ENCODE measurements at regions not wholly inside any gene's neighbourhood (a gene's known extent, or its start where the extent isn't known, plus 50 kb on each side); places are given as distances from the start of the nearest gene placed in this dataset.

DNA sequence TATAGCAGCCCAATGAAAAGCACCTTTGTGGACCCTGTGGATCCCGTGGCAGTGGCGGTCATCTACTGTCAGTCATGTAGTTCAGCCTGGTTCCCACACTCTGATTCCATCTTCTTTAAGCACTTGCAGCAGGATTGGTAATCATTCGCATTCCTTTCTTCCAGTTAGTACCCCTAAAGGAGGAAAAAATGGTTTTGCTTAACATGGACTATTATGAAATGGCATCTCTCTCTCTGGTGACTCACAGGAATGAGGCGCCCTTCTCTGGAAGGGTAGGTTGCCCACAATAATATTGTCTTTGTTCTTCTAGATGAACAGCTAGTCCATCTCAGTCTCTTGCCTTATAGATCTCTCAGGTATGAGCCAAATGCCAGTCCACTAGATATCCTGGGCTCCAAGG lies 127.9 kb upstream of the MROH9 start:
- ChIA-PET CTCF (interaction anchor here (0.5 kb wide), 1 partner anchor 10 kb away, joined by 5 read pairs; no protein-coding TSS in a partner anchor), POLR2A (ENCODE audit: unreplicated experiment) (no interaction called here)
- DNase-seq (peak; percentile 84), ATAC-seq (ENCODE audit: low read depth) (peak; percentile 64)
- H2BK120ac ChIP-seq (ENCODE audit: low read depth, low read length): no peak overlapping the region
- no peak overlapping the region for H3K56ac ChIP-seq (ENCODE audit: extremely low read depth, insufficient read depth, low read length)
- dilution Hi-C loops (cut with HindIII; ENCODE audit: low sequenced_read_pairs, unreplicated experiment): no loop called here
- H3K4me3 ChIP-seq (ENCODE audit: insufficient read depth, low read depth, low read length): no peak overlapping the region
- H3K27me3 ChIP-seq (ENCODE audit: control insufficient read depth, insufficient read depth, low read length): no peaks in the 10 kb centered on the region
- H3K36me3 ChIP-seq (ENCODE audit: control insufficient read depth, insufficient read depth, low read length): no peaks in the 10 kb centered on the region
- peak overlapping the region; percentile 62; the same call in 1 of the 2 replicates for H3K27ac ChIP-seq (ENCODE audit: insufficient read depth, low read length)
- 0 out of 2 replicates have a peak overlapping the region, but pooled peaks have one; percentile 4 for H3K4ac ChIP-seq (ENCODE audit: low read depth, low read length)
- no peak overlapping the region for H2BK5ac ChIP-seq (ENCODE audit: low read depth, low read length, poor library complexity, severe bottlenecking)
- H3K4me1 ChIP-seq (ENCODE audit: control insufficient read depth, insufficient read depth, low read length): peaks cover 11% of the 10 kb centered on the region
- no peak overlapping the region for H3K14ac ChIP-seq (replicated peaks; ENCODE audit: low read depth, low read length)
- in situ Hi-C loops (cut with MboI; ENCODE audit: low sequenced_read_pairs): no loop called here
- no peak overlapping the region for H2BK15ac ChIP-seq (ENCODE audit: low read depth, low read length)
- no peak overlapping the region for H4K5ac ChIP-seq (ENCODE audit: low read depth, low read length)
- no CpG with 5 or more reads among the region's 4 CpGs for WGBS, 2 experiments (ENCODE audit: extremely low coverage in 2 of 2, insufficient read length in 1 of 2)
- H2AK5ac ChIP-seq (ENCODE audit: low read depth, low read length): no peak overlapping the region
- H2AFZ ChIP-seq (replicated peaks; ENCODE audit: low read length, poor library complexity): no peak overlapping the region
- H2BK20ac ChIP-seq (ENCODE audit: low read depth, low read length): peak overlapping the region; percentile 48; the same call in 1 of the 2 replicates
- H3K79me1 ChIP-seq (ENCODE audit: low read depth in 1 of 2, low read length in 2 of 2): no peaks in the 10 kb centered on the region
- intact Hi-C loops (cut with micrococcal nuclease): no loop called here
- TF ChIP-seq CEBPB (IDR thresholded peaks at IDR 0.05; ENCODE audit: low read depth, low read length) (peak; percentile 67), MXI1 (IDR thresholded peaks at IDR 0.05; ENCODE audit: borderline replicate concordance, low read depth, low read length) (no peak), NFE2L2 (IDR thresholded peaks at IDR 0.05; ENCODE audit: low read depth, low read length) (no peak), RFX5 (IDR thresholded peaks at IDR 0.05; ENCODE audit: low read depth, low read length) (no peak), CTCF (conservative IDR thresholded peaks at IDR 0.05; ENCODE audit: low read depth, low read length) (no peak), MAFK (IDR thresholded peaks at IDR 0.05; ENCODE audit: low read depth, low read length) (no peak), BHLHE40 (IDR thresholded peaks at IDR 0.05; ENCODE audit: low read depth, low read length) (no peak), FOS (IDR thresholded peaks at IDR 0.05; ENCODE audit: low read depth, low read length) (peak; percentile 40; the same call in 1 of the 2 replicates), CHD1 (IDR thresholded peaks at IDR 0.05; ENCODE audit: low read depth, low read length) (no peak)
- no peak overlapping the region for H3K4me2 ChIP-seq (ENCODE audit: low read depth, low read length)
- H4K20me1 ChIP-seq (ENCODE audit: insufficient read depth, low read length): no peaks in the 10 kb centered on the region
- BruUV-seq (replicated peaks): no TSS peak
- H2AK9ac ChIP-seq (replicated peaks; ENCODE audit: low read depth, low read length, poor library complexity): no peak overlapping the region
- H3K9ac ChIP-seq (ENCODE audit: low read depth, low read length): no peak overlapping the region
- peak overlapping the region; percentile 9; the same call in 1 of the 2 replicates for H3K18ac ChIP-seq (ENCODE audit: low read depth, low read length)
- H3K23ac ChIP-seq (ENCODE audit: low read depth, low read length): no peak overlapping the region
- no peaks in the 10 kb centered on the region for H3K9me3 ChIP-seq (ENCODE audit: control insufficient read depth, insufficient read depth, low read length)
- no peak overlapping the region for H4K91ac ChIP-seq (ENCODE audit: insufficient read depth, low read depth, low read length)
- H3K9me1 ChIP-seq (ENCODE audit: insufficient read depth, low read length): 0 out of 2 replicates have a peak, but pooled peaks cover 3% of the 10 kb centered on the region
- no peak overlapping the region for H4K8ac ChIP-seq (ENCODE audit: low read depth in 2 of 2, low read length in 2 of 2)
